Spleen (tissue), 11 donors: ENCODE measurements at regions not wholly inside any gene's neighbourhood (a gene's known extent, or its start where the extent isn't known, plus 50 kb on each side); places are given as distances from the start of the nearest gene placed in this dataset.

Source experiments
- DNase-seq: peaks from one replicate; pipeline ENCODE4 v3.0.0-alpha.2; 2020
- H3K27ac ChIP-seq, 8 donors: fragments of 200-600 bp; sonication (generic) in 7 of 8; 1 replicate in 4 of 8; 2 replicates in 4 of 8; pipeline versions ENCODE4 v1.5.0 to v1.8.0; 2016 to 2021; ENCODE audit warnings: inconsistent platforms in 4 of 8, mild to moderate bottlenecking in 4 of 8, moderate library complexity in 1 of 8
- H3K27me3 ChIP-seq, 7 donors: fragments of 200-600 bp; sonication (generic) in 6 of 7; replicated peaks in 1 of 7; 1 replicate in 4 of 7; 2 replicates in 3 of 7; pipeline versions ENCODE4 v1.5.0 to v1.8.0; 2016 to 2021; ENCODE audit warnings: inconsistent platforms in 3 of 7, mild to moderate bottlenecking in 1 of 7
- H3K36me3 ChIP-seq, 6 donors: fragments of 200-600 bp; sonication (generic) in 5 of 6; 1 replicate in 4 of 6; 2 replicates in 2 of 6; pipeline versions ENCODE4 v1.5.0 to v1.8.0; 2016 to 2021; ENCODE audit warnings: inconsistent platforms in 2 of 6
- H3K4me1 ChIP-seq, 6 donors: fragments of 200-600 bp; sonication (generic) in 5 of 6; 1 replicate in 3 of 6; 2 replicates in 3 of 6; pipeline versions ENCODE4 v1.5.0 to v1.8.0; 2016 to 2021; ENCODE audit warnings: inconsistent platforms in 3 of 6
- H3K4me3 ChIP-seq, 8 donors: fragments of 200-600 bp; sonication (generic) in 7 of 8; 1 replicate in 4 of 8; 2 replicates in 4 of 8; pipeline versions ENCODE4 v1.5.0 to v1.8.0; 2016 to 2021; ENCODE audit warnings: inconsistent platforms in 4 of 8, mild to moderate bottlenecking in 4 of 8, moderate library complexity in 2 of 8
- H3K9me3 ChIP-seq, 8 donors: fragments of 200-600 bp; sonication (generic) in 7 of 8; 1 replicate in 4 of 8; 2 replicates in 4 of 8; pipeline versions ENCODE4 v1.5.0 to v1.8.0; 2016 to 2021; ENCODE audit warnings: inconsistent platforms in 4 of 8
- POLR2A ChIP-seq, 3 donors: fragments of 450-650 bp; IDR thresholded peaks; one replicate each; pipeline ENCODE4 v1.5.1; 2017; ENCODE audit warnings: antibody characterized with exemption in 3 of 3, mild to moderate bottlenecking in 1 of 3
- POLR2AphosphoS5 ChIP-seq, 3 donors: sonication (generic); formaldehyde crosslinking; IDR thresholded peaks; one replicate each; pipeline ENCODE4 v1.5.1; 2017; ENCODE audit warnings: antibody characterized with exemption in 3 of 3
- WGBS, 5 donors: extraction: QIAGEN DNeasy Blood & Tissue Kit in 3 of 5; methylation state at CpG; one replicate each; pipeline versions ENCODE4 v1.1.5 to v1.1.7; 2013 to 2018; 5-methylcytosine and 5-hydroxymethylcytosine counted together
- intact Hi-C: fragments of 100-400 bp; cut with DNase I; formaldehyde crosslinking; loops from one replicate; pipeline ENCODE4 v1.15.0; 2023; ENCODE audit warnings: low total_unique reads
- TF ChIP-seq, protein P1 (sequence below), 11 experiments: fragments of 200-600 bp in 7 of 11; fragments of 450-650 bp in 4 of 11; sonication (generic) in 4 of 11; IDR thresholded peaks in 8 of 11; conservative IDR thresholded peaks in 3 of 11; 1 replicate in 7 of 11; 2 replicates in 4 of 11; pipeline versions ENCODE4 v1.4.0 to v1.8.0; 2016 to 2021; ENCODE audit warnings: antibody characterized with exemption in 11 of 11, inconsistent platforms in 4 of 11, mild to moderate bottlenecking in 1 of 11
- donor health status: healthy with polysubstance abuse.
- donor health status: DM: no; HTN: no; CAD: no; lungs with moderate emphysema.
- donor health status: DM: no; HTN: no; CAD: no.
- donor health status: Bipolar disorder and iron deficiency.
- donor health status: healthy.
- donor health status: DM: no; HTN: no; CAD: no.
- donor health status: DM: yes; HTN: yes; CAD: no.

DNA sequence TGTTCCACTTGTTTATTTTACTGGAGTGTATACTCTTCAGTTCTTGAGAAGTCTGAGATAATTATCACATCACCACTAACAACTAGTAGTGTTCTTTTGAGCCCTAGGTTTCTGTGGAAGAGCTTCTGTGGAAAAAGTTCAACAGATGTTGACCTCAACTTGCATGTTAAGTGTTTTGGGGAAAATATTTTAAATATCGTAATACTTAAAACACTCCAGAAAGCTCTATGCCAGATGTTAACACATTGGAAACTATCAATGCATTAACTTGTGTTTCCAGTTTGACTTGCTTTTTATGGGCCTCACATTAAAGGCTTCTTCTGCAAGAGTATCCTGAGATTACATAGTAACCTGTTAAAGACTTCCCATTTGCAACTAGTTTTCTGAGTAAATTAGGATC lies 173.1 kb downstream of the DUSP6 start:
- WGBS, 5 donors: 78 to 87% (median 83%) methylated on average over 1 of the region's 1 CpG
- no peak for TF ChIP-seq POLR2AphosphoS5 (IDR thresholded peaks at IDR 0.05)
- TF ChIP-seq POLR2A (IDR thresholded peaks at IDR 0.05): no peak
- TF ChIP-seq, protein P1, sequence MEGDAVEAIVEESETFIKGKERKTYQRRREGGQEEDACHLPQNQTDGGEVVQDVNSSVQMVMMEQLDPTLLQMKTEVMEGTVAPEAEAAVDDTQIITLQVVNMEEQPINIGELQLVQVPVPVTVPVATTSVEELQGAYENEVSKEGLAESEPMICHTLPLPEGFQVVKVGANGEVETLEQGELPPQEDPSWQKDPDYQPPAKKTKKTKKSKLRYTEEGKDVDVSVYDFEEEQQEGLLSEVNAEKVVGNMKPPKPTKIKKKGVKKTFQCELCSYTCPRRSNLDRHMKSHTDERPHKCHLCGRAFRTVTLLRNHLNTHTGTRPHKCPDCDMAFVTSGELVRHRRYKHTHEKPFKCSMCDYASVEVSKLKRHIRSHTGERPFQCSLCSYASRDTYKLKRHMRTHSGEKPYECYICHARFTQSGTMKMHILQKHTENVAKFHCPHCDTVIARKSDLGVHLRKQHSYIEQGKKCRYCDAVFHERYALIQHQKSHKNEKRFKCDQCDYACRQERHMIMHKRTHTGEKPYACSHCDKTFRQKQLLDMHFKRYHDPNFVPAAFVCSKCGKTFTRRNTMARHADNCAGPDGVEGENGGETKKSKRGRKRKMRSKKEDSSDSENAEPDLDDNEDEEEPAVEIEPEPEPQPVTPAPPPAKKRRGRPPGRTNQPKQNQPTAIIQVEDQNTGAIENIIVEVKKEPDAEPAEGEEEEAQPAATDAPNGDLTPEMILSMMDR (IDR thresholded peaks at IDR 0.05 in 8 of 11, conservative IDR thresholded peaks at IDR 0.05 in 3 of 11): no peak
- no peak for DNase-seq

DNA sequence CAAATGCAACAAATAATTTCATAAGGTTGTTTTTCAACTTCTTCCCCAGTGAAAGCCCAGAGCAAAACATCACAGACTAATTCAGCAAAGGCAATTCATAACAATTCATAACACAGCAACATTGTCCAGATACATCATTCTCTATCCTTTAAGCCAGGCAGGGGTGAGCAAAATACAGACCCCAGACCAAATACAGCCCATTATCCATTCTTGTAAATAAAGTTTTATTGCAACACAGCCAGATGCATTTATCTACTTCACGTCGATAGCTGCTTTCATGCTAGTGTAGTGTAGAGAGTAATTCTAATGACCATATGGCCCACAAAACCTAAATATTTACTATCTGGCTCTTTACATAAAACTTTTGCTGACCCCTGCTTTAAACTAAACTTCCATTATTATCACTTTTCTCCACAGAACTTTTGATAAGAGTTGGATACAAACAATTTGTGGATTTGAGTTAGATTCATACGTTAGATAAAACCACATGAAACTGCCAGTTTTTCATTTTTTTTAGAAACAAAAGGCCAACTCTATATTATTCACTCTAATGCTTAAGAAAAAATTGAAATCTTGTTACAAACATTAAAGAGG lies 174.4 kb downstream of the DUSP6 start:
- TF ChIP-seq, protein P1 (IDR thresholded peaks at IDR 0.05 in 8 of 11, conservative IDR thresholded peaks at IDR 0.05 in 3 of 11): no peak
- TF ChIP-seq POLR2AphosphoS5 (IDR thresholded peaks at IDR 0.05): no peak
- no peak for TF ChIP-seq POLR2A (IDR thresholded peaks at IDR 0.05)
- H3K36me3 ChIP-seq: no peaks in the 10 kb centered on the region
- H3K27ac ChIP-seq: no peak overlapping the region
- DNase-seq: no peak
- 89 to 95% (median 92%) methylated on average over 3 of the region's 3 CpGs for WGBS, 5 donors
- H3K27me3 ChIP-seq: no peaks in the 10 kb centered on the region
- intact Hi-C loops: no loop called here
- no peaks in the 10 kb centered on the region for H3K9me3 ChIP-seq
- peaks cover 0 to 50% (median 13%) of the 10 kb centered on the region in 6 donors for H3K4me1 ChIP-seq
- H3K4me3 ChIP-seq: no peak overlapping the region

More for the DNA sequence above, 173.1 kb downstream of the DUSP6 start:
- no peaks in the 10 kb centered on the region for H3K9me3 ChIP-seq
- H3K4me1 ChIP-seq: peaks cover 0 to 40% (median 13%) of the 10 kb centered on the region in 6 donors
- no peaks in the 10 kb centered on the region for H3K36me3 ChIP-seq
- H3K27me3 ChIP-seq: no peaks in the 10 kb centered on the region
- intact Hi-C loops: no loop called here
- peak overlapping the region in 2 of 8 donors; percentile 3 to 57 for H3K27ac ChIP-seq
- no peak overlapping the region for H3K4me3 ChIP-seq

DNA sequence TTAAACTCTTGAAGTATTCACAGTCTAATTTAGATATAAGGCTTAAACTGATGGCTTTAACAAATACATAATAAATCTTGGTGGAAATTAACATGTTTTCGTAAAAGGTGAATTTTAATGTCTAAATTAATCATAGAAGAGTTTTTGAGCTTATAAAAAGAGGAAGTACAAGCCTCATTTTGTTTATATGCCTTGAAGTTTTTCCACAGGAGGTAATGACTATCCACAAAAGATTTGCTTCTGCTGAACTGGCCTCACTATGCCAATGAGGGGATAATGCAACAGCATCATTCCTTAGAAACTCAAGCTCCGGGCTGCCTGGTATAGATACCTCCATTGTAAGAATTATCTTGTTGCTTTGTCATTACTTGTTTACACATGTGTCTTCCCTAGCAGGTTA lies 175.6 kb downstream of the DUSP6 start:
- no peaks in the 10 kb centered on the region for H3K27me3 ChIP-seq
- H3K9me3 ChIP-seq: peaks cover 0 to 10% (median 6%) of the 10 kb centered on the region in 8 donors
- H3K36me3 ChIP-seq: no peaks in the 10 kb centered on the region
- no peak for DNase-seq
- peaks cover 0 to 52% (median 12%) of the 10 kb centered on the region in 6 donors for H3K4me1 ChIP-seq
- H3K27ac ChIP-seq: no peak overlapping the region
- intact Hi-C loops: no loop called here
- H3K4me3 ChIP-seq: no peak overlapping the region
- 54 to 75% (median 63%) methylated on average over 2 of the region's 2 CpGs for WGBS, 5 donors
- TF ChIP-seq, protein P1 (IDR thresholded peaks at IDR 0.05 in 8 of 11, conservative IDR thresholded peaks at IDR 0.05 in 3 of 11): no peak
- no peak for TF ChIP-seq POLR2A (IDR thresholded peaks at IDR 0.05)
- TF ChIP-seq POLR2AphosphoS5 (IDR thresholded peaks at IDR 0.05): no peak

DNA sequence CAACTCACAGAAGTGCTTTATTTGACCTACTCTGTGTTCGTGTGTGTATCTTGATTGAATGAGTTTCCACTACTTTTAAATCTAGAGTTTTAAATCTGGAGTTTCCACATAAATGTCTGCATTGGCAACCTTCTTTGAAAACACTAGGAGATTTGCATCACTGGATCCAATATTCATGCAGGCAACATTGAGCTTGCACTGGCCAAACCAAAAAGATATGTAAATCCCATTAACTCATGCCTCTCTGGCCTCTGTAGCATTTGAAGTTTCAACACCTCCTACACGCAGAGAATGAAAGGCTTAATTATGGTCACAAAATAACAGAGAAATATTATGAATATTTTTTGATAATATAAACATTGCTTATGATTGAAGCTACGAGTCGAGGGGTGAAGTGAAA lies 178.6 kb downstream of the DUSP6 start:
- H3K27ac ChIP-seq: peak overlapping the region in 1 of 8 donors; percentile 31
- H3K9me3 ChIP-seq: peaks cover 0 to 11% (median 8%) of the 10 kb centered on the region in 8 donors
- intact Hi-C loops: no loop called here
- 87 to 95% (median 93%) methylated on average over 4 of the region's 4 CpGs for WGBS, 5 donors
- H3K36me3 ChIP-seq: no peaks in the 10 kb centered on the region
- DNase-seq: no peak
- H3K27me3 ChIP-seq: no peaks in the 10 kb centered on the region
- H3K4me1 ChIP-seq: peaks cover 0 to 27% (median 0%) of the 10 kb centered on the region in 6 donors
- no peak overlapping the region for H3K4me3 ChIP-seq
- TF ChIP-seq POLR2A (IDR thresholded peaks at IDR 0.05) (no peak), POLR2AphosphoS5 (IDR thresholded peaks at IDR 0.05) (no peak)
- TF ChIP-seq, protein P1 (IDR thresholded peaks at IDR 0.05 in 8 of 11, conservative IDR thresholded peaks at IDR 0.05 in 3 of 11): no peak
